NCI-H748 treated with DMSO at 0.1 percent for 48 hours (cell line): ENCODE measurements at regions not wholly inside any gene's neighbourhood (a gene's known extent, or its start where the extent isn't known, plus 50 kb on each side); places are given as distances from the start of the nearest gene placed in this dataset.
"Not testable (repeated sequence)": the region's sequence is repeated elsewhere in the genome, so short reads cannot be mapped to it uniquely, and the experiment has no call there.

ENCODE experiments used
- DNase-seq: peaks from one replicate; lab custom pipeline; 2025; lab: John Stamatoyannopoulos, UW

DNA sequence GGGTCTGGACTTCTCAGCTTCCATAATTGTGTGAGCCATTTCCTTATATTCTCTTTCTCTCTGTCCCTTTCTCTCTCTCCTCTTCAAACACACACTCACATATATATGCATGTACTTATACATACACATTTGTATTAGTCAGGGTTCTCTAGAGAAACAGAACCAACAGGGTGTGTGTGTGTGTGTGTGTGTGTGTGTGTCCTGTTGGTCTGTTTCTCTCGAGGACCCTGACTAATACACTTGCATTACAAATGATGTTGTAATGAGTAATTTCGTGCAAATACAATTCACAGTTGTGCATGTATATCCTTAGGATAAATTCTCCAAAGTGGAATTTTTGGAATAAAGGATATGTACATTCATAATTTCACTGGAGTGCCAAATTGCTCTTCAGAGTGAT is 115.3 kb downstream of the NPIPB5 start:
- no peak for DNase-seq

GRCh38 chr16:22627043-22627442 is 116.4 kb downstream of the NPIPB5 start:
- DNase-seq = no peak

DNA sequence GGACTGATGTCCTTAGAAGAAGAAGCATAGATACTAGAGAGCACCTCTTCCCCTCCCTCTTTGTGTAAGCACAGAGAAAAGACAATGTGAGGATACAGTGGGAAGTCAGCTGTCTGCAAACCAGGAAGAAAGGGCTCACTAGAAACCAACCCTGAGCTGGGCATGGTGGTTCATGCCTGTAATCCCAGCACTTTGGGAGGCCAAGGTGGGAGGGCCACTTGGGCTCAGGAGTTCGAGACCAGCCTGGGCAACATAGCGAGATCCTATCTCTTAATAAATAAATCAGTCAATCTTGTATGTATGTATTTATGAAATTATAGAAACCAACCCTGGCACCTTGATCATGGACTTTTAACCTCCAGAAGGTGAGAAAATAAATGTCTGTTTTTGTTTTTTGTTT is 118.3 kb downstream of the NPIPB5 start:
- no peak for DNase-seq

- DNase-seq = no peak
Observed at GRCh38 chr16:22630242-22630641, 119.6 kb downstream of the NPIPB5 start.

DNA sequence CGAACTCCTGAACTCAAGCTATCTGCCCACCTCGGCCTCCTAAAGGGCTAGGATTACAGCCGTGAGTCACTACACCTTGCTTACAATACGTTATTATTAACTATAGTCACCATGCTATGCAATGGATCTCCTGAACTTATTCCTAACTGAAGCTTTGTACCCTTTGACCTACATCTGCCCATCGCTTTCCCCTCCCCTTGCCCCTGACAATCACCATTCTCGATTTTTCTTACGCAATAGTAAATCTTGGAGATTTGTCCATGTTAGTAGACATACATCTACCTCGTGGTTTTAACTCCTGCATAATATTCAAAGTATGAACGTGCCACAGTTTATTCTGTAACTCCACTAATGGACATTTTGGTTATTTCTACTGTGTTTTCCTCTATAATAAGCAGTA is 120.6 kb downstream of the NPIPB5 start:
- no peak for DNase-seq

- no peak for DNase-seq
Observed at GRCh38 chr16:22632606-22633005, 121.9 kb downstream of the NPIPB5 start.

GRCh38 chr16:22633280-22633679 is 122.6 kb downstream of the NPIPB5 start:
- DNase-seq = no peak

DNA sequence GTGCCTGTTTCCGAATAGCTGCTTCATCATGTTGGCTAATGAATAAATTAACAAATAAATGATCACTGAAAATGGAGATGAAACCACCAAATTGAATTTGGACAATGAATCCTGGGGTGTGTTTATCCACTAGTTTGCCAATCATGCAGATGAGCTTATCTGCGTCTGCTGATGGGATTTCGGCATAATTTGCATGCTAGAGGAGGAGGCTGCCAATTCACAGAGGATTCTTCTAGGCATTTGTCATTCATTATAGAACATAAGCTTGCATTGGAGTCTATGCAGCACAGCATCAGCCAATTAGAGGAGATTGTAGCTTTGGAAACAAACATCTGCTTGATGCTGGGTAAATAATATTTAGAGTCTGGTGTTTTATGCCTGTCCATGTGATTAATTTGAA is 123.1 kb downstream of the NPIPB5 start:
- DNase-seq = no peak

DNA sequence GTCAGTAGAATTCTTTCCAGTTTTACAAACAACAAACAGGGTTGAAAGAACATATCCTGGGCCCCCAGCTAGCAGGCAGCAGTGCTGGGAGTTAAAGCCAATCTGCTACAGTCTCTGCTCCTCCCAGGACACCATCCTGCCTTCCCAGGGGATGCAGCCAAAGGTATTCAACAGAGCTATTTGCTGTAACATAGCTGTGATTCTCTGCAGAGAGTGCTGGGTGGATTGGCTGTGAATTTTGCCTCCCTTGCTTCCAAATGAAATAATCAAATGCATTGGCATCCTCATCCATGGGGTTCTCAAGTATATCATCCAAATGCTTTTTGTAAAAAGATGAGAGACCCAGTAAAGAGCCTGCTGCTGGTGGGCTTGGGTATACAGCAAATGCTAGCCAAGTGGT is 124.3 kb downstream of the NPIPB5 start:
- DNase-seq = no peak

DNA sequence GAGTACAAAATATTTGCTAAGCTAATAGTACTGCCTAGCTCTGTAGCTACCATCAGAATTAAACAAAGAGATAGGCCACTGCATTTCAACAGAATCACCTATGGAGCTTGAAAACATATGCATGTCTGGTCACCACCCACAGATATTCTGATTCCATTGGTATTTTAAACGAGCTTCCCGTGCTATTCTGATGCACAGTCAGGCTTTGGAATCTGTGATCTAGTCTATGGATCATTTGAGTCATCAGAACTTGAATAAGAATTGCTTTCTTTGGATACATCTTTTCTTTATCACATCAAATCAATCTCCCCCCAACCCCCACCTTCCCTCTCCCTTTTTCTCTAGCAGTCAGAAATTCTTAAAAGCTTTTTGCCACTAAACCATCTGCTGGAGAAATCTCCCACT is 124.7 kb downstream of the NPIPB5 start:
- no peak for DNase-seq

DNA sequence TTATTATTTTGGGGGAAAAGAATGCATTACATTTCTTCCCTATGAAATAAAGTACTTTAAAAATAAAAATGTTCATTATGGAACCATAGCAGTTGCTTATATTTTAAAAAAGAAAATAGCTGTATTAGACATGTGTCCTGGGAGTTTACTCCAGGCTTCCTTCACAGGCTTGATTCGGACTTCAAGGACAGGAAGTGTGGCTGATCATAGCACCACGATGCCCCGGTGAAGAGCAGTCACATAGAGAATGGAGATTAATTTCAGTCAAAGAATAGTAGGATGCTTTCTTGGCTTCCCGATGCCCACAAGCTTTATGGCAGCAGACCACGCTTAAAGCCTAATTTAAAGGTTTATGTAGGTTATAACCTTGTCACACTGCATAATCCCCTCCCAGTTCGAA is 125.1 kb downstream of the NPIPB5 start:
- DNase-seq = no peak

- no peak for DNase-seq
Observed at GRCh38 chr16:22638393-22639206, 127.9 kb downstream of the NPIPB5 start.

DNA sequence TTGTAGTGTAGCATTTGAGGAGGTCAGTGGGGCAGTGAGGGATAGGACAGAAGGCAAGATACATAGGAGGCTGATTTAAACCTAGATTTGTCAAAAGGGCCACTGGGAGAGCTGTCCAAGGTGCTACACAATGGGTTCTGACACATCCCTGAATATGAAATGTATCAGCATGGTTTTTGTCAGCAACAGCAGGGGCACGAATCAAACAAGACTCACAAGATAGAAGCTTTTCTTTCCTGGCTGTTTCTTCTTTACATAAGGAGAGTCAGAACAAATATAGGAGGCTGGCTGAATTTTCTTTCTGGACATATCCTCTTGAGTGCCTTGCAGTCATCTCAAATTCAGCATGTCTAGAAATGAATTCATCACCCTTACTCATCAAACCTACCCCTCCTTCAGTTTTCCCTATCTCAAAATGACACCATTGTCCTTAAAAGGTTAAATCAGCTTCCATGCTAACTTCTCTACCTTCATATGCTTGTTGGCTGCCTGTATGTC is 130.5 kb downstream of the NPIPB5 start:
- DNase-seq = no peak

DNA sequence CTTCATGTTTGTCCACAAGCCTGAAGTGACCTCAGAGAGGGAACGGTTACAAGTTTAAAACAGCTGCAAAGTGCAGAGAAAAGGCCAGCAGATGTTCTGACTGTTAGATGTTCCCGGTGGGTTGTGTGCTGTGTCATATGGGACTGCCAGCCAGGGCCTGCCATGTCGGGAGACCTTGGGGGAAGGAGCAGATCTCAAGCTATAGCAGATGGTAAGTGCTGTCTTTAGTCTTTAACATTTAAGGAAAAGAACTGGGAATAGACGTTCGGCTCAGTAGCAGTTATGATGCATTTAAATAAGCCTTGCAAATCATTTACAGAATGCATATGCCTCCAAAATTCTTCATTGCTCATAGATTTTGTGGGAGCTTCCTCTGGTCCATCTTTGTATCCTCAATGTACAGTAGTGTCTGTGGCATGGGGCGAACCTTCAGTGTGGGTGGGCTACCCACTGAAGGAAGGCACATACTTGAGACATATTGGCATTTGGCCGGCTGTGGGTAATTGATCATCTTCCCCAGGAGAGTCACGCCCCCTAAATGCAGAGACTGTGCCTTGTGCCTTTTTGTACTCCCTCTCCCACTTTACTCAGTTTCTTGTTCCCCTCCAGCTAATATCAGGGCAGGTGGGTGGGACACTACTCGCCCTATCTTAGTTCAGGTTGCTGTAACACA is 131.9 kb downstream of the NPIPB5 start:
- DNase-seq = no peak

- DNase-seq = not testable (repeated sequence)
Observed at GRCh38 chr16:22643203-22643602, 132.5 kb downstream of the NPIPB5 start.

DNA sequence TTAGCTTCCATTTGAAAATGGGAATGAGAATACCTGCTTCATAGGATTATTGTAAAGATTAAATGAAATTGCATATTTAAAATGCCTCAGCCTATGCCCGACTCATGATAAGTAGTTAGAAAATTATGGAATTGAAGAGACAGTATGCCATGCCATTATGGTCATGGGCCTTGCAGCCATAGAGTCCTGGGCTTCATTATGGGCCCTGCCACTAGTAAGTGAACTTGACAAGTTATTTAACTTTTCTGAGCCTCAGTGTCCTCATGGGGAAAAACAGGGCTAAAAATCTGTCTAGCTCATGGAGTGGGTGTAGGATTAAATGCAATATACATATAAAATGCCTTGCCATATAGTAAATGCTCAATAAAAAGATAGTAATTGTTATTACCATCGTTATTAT is 133.2 kb downstream of the NPIPB5 start:
- no peak for DNase-seq

DNA sequence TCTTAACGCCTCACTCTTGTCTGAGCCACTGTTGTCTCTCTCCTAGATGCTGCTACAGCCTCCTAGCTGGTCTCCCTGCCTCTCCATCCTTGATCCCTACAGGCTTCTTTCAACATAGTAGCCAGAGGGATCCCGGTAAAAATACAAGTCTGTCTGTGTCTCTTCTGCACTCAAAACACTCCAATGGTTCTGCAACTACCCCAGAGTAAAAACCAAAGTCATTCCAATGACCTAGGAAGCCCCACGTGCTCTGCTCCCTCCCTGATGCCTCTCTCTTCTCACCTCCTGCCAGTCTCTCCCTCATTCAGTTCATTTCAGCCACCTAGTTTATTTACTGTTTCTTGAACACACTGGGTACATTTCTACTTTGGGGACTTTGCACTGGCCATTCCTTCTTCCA is 135.2 kb downstream of the NPIPB5 start:
- DNase-seq = no peak

DNA sequence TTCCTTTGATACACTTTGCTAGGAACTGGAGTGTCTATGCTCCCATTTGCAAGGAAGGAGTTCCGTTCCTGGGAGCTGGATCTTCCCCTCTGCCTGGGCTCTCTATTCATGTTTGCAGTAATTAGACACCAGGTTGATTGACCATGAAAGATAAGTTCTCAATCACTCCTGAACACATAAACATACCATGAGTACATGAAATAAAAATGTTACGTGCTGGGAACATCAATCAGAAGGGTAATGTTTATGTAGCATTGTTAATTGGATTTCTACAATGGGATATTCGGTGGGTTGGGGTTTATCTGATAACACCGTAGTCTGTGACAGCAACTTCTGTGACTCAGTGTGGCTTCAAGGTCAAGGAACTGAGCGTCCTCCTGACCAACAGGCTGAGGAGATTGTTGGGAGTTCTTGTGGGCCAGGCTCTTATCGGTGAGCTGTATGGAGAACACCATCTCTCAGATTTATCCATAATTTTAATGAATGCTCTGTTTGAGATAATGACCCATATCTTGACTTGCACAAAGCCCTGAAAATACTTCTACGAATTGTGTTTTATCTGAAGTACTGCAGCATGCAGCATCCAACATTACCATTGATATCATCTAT is 136.4 kb downstream of the NPIPB5 start:
- DNase-seq = no peak

GRCh38 chr16:22648141-22648540 is 137.4 kb downstream of the NPIPB5 start:
- DNase-seq = no peak

- DNase-seq = no peak
Observed at GRCh38 chr16:22648941-22649340, 138.2 kb downstream of the NPIPB5 start.

GRCh38 chr16:22651111-22651817 is 140.6 kb downstream of the NPIPB5 start:
- not testable (repeated sequence) for DNase-seq

DNA sequence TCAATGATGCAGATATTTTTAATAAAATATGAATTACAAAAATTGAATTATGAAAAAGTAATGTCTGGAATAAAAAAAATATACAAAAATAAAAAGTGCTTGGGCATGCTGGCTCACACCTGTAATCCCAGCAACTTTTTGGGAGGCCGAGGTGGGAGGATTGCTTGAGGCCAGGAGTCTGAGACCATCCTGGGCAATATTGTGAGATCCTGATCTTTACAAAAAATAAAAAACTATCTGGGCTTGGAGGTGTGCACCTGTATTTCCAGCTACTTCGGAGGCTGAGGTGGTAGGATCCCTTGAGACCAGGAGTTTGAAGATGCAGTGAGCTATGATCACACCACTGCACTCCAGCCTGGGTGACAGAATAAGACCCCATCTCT is 141.8 kb downstream of the NPIPB5 start:
- no peak for DNase-seq
